HG03039 (cell line): ENCODE measurements at regions not wholly inside any gene's neighbourhood (a gene's known extent, or its start where the extent isn't known, plus 50 kb on each side); places are given as distances from the start of the nearest gene placed in this dataset.

Experiments
- ATAC-seq: cut with Tn5 transposase; IDR thresholded peaks from one replicate; pipeline ENCODE4 v1.9.1; 2021; ENCODE audit warnings: mild to moderate bottlenecking, moderate library complexity; ENCODE audit not compliant: unreplicated experiment

- ATAC-seq, result no peak
Observed at GRCh38 chr18:38305961-38306360, 740.4 kb upstream of the CELF4 start.

- ATAC-seq, result no peak
Observed at GRCh38 chr18:38301621-38302020, 736.0 kb upstream of the CELF4 start.

- ATAC-seq, result no peak
Observed at GRCh38 chr18:38297910-38298309, 732.3 kb upstream of the CELF4 start.

- ATAC-seq, result no peak
Observed at GRCh38 chr18:38290229-38290628, 724.6 kb upstream of the CELF4 start.

- ATAC-seq, result no peak
Observed at GRCh38 chr18:38284972-38285371, 719.4 kb upstream of the CELF4 start.

- no peak for ATAC-seq
Observed at GRCh38 chr18:38263066-38263465, 697.5 kb upstream of the CELF4 start.

- no peak for ATAC-seq
Observed at GRCh38 chr18:38262661-38263060, 697.1 kb upstream of the CELF4 start.

GRCh38 chr18:38257661-38258060, 692.1 kb upstream of the CELF4 start:
- ATAC-seq, result no peak

GRCh38 chr18:38256366-38256765, 690.8 kb upstream of the CELF4 start:
- no peak for ATAC-seq

- ATAC-seq, result no peak
Observed at GRCh38 chr18:38250971-38251370, 685.4 kb upstream of the CELF4 start.

GRCh38 chr18:38244480-38244879, 678.9 kb upstream of the CELF4 start:
- ATAC-seq, result no peak

- ATAC-seq, result no peak
Observed at GRCh38 chr18:38243291-38243690, 677.7 kb upstream of the CELF4 start.

- no peak for ATAC-seq
Observed at GRCh38 chr18:38241736-38242135, 676.1 kb upstream of the CELF4 start.

- no peak for ATAC-seq
Observed at GRCh38 chr18:38241216-38241615, 675.6 kb upstream of the CELF4 start.

- ATAC-seq, result no peak
Observed at GRCh38 chr18:38239606-38240005, 674.0 kb upstream of the CELF4 start.

GRCh38 chr18:38237796-38238195, 672.2 kb upstream of the CELF4 start:
- ATAC-seq, result no peak

- no peak for ATAC-seq
Observed at GRCh38 chr18:38221476-38222100, 656.0 kb upstream of the CELF4 start.

- ATAC-seq, result no peak
Observed at GRCh38 chr18:38198956-38199355, 633.4 kb upstream of the CELF4 start.

GRCh38 chr18:38198526-38198925, 632.9 kb upstream of the CELF4 start:
- no peak for ATAC-seq

GRCh38 chr18:38186491-38186890, 620.9 kb upstream of the CELF4 start:
- ATAC-seq, result no peak

- no peak for ATAC-seq
Observed at GRCh38 chr18:38174594-38174993, 609.0 kb upstream of the CELF4 start.

- no peak for ATAC-seq
Observed at GRCh38 chr18:38174173-38174572, 608.6 kb upstream of the CELF4 start.

- no peak for ATAC-seq
Observed at GRCh38 chr18:38170845-38171244, 605.2 kb upstream of the CELF4 start.
